SK-N-SH treated with all-trans-retinoic acid at 6 μM for 48 hours (cell line): ENCODE measurements at regions not wholly inside any gene's neighbourhood (a gene's known extent, or its start where the extent isn't known, plus 50 kb on each side); places are given as distances from the start of the nearest gene placed in this dataset.

Experiments
- ZFP3 ChIP-seq: fragments of 250-450 bp; sonication (Bioruptor Pico); IDR thresholded peaks from 2 replicates; pipeline ENCODE4 v1.5.0; 2020; ENCODE audit warnings: mild to moderate bottlenecking, moderate library complexity
- ZNF8 ChIP-seq: fragments of 450-650 bp; formaldehyde crosslinking; IDR thresholded peaks from 2 replicates; pipeline ENCODE4 v1.5.0; 2020; ENCODE audit warnings: mild to moderate bottlenecking, moderate library complexity

GRCh38 chr7:68853254-68853653, 745.0 kb upstream of the AUTS2 start:
- TF ChIP-seq ZNF8 (no peak), ZFP3 (CRISPR knock-in tag) (no peak)
